GM23338 (cell line): ENCODE measurements at regions not wholly inside any gene's neighbourhood (a gene's known extent, or its start where the extent isn't known, plus 50 kb on each side); places are given as distances from the start of the nearest gene placed in this dataset.

Source experiments
- ATAC-seq: fragments of 200-7000 bp; cut with Tn5 transposase; 3 replicates; pipeline ENCODE4 v1.9.1; 2020
- DNase-seq: peaks from one replicate; pipeline ENCODE4 v3.0.0-alpha.2; 2015; ENCODE audit warnings: low spot score
- H2AFZ ChIP-seq: fragments of 200-600 bp; sonication (generic); 2 replicates; pipeline ENCODE4 v1.8.0; 2016; ENCODE audit warnings: antibody characterized with exemption, mild to moderate bottlenecking, moderate library complexity
- H3F3A ChIP-seq: fragments of 200-600 bp; sonication (generic); replicated peaks from 2 replicates; pipeline ENCODE4 v1.8.0; 2017; ENCODE audit warnings: antibody characterized with exemption, mixed run types, low read depth
- H3K27ac ChIP-seq: fragments of 200-600 bp; sonication (generic); 2 replicates; pipeline ENCODE4 v1.6.1; 2016; ENCODE audit warnings: low read depth
- H3K27me3 ChIP-seq: fragments of 200-600 bp; sonication (generic); 2 replicates; pipeline ENCODE4 v1.8.0; 2016; ENCODE audit warnings: mild to moderate bottlenecking, mixed run types, moderate library complexity; ENCODE audit not compliant: insufficient read depth
- H3K36me3 ChIP-seq: fragments of 200-600 bp; sonication (generic); 2 replicates; pipeline ENCODE4 v1.8.0; 2016; ENCODE audit warnings: mild to moderate bottlenecking; ENCODE audit not compliant: insufficient read depth
- H3K4me1 ChIP-seq: fragments of 200-600 bp; sonication (generic); 2 replicates; pipeline ENCODE4 v1.8.0; 2016; ENCODE audit warnings: mild to moderate bottlenecking, moderate library complexity; ENCODE audit not compliant: insufficient read depth
- H3K4me2 ChIP-seq: fragments of 200-600 bp; sonication (generic); 2 replicates; pipeline ENCODE4 v1.7.1; 2017; ENCODE audit warnings: mixed run types
- H3K4me3 ChIP-seq: fragments of 200-600 bp; sonication (generic); 2 replicates; pipeline ENCODE4 v1.6.1; 2016; ENCODE audit warnings: mixed run types
- H3K79me2 ChIP-seq: fragments of 200-600 bp; sonication (generic); replicated peaks from 2 replicates; pipeline ENCODE4 v1.8.0; 2017; ENCODE audit warnings: mild to moderate bottlenecking; ENCODE audit not compliant: insufficient read depth
- H3K9me2 ChIP-seq: fragments of 200-600 bp; sonication (generic); 2 replicates; pipeline ENCODE4 v1.8.0; 2017; ENCODE audit not compliant: insufficient read depth
- H4K20me1 ChIP-seq: fragments of 200-600 bp; sonication (generic); replicated peaks from 2 replicates; pipeline ENCODE4 v1.8.0; 2017; ENCODE audit warnings: mild to moderate bottlenecking; ENCODE audit not compliant: insufficient read depth
- H3K27ac Mint-ChIP-seq: 2 replicates; pipeline ENCODE4 v1.8.0; 2020; ENCODE audit warnings: inconsistent platforms, mild to moderate bottlenecking, moderate library complexity, mixed read lengths
- H3K27me3 Mint-ChIP-seq: 3 replicates; pipeline ENCODE4 v1.8.0; 2022; ENCODE audit warnings: low read depth, mild to moderate bottlenecking, moderate library complexity, mixed read lengths, inconsistent platforms; ENCODE audit not compliant: insufficient read depth, poor library complexity
- H3K36me3 Mint-ChIP-seq: 3 replicates; pipeline ENCODE4 v1.8.0; 2021; ENCODE audit warnings: low read depth, mild to moderate bottlenecking, inconsistent platforms, moderate library complexity, mixed read lengths
- H3K4me1 Mint-ChIP-seq: 3 replicates; pipeline ENCODE4 v1.8.0; 2020; ENCODE audit warnings: mild to moderate bottlenecking, inconsistent platforms, mixed read lengths
- H3K4me3 Mint-ChIP-seq: 3 replicates; pipeline ENCODE4 v1.8.0; 2021; ENCODE audit warnings: moderate library complexity, mild to moderate bottlenecking, inconsistent platforms, mixed read lengths
- H3K9me3 Mint-ChIP-seq: 3 replicates; pipeline ENCODE4 v1.8.0; 2020; ENCODE audit warnings: moderate library complexity, mild to moderate bottlenecking, inconsistent platforms, mixed read lengths
- CREB1 ChIP-seq: fragments of 250-450 bp; sonication (Bioruptor Pico); IDR thresholded peaks from 2 replicates; pipeline ENCODE4 v1.5.0; 2020; ENCODE audit warnings: low read depth, mild to moderate bottlenecking, moderate library complexity
- ETS1 ChIP-seq: IDR thresholded peaks from 2 replicates; pipeline ENCODE4 v1.6.1; 2016; ENCODE audit warnings: antibody characterized with exemption
- EZH2 ChIP-seq: fragments of 200-600 bp; sonication (generic); IDR thresholded peaks from one replicate; pipeline ENCODE4 v1.8.0; 2017; ENCODE audit warnings: antibody characterized with exemption, mild to moderate bottlenecking, low read depth; ENCODE audit not compliant: unreplicated experiment
- EZH2phosphoT487 ChIP-seq: fragments of 200-600 bp; sonication (generic); IDR thresholded peaks from one replicate; pipeline ENCODE4 v1.8.1; 2018; ENCODE audit warnings: antibody characterized with exemption; ENCODE audit not compliant: unreplicated experiment
- JUNB ChIP-seq: IDR thresholded peaks from one replicate; pipeline ENCODE4 v1.6.1; 2016; ENCODE audit warnings: antibody characterized with exemption; ENCODE audit not compliant: unreplicated experiment
- NANOG ChIP-seq: IDR thresholded peaks from 2 replicates; pipeline ENCODE4 v1.6.1; 2016; ENCODE audit warnings: antibody characterized with exemption, borderline replicate concordance
- POLR2AphosphoS5 ChIP-seq: IDR thresholded peaks from 2 replicates; pipeline ENCODE4 v1.6.1; 2016; ENCODE audit warnings: antibody characterized with exemption, low read depth
- STAT1 ChIP-seq: IDR thresholded peaks from one replicate; pipeline ENCODE4 v1.6.1; 2016; ENCODE audit warnings: antibody characterized with exemption; ENCODE audit not compliant: unreplicated experiment
- ZNF114 ChIP-seq: fragments of 250-450 bp; sonication (Bioruptor Pico); IDR thresholded peaks from 2 replicates; pipeline ENCODE4 v1.5.0; 2020; ENCODE audit warnings: mild to moderate bottlenecking, moderate library complexity
- ZNF331 ChIP-seq: fragments of 250-450 bp; sonication (Bioruptor Pico); IDR thresholded peaks from 2 replicates; pipeline ENCODE4 v1.5.0; 2020; ENCODE audit warnings: low read depth, mild to moderate bottlenecking, moderate library complexity
- TF ChIP-seq, protein P1 (sequence below): IDR thresholded peaks from one replicate; pipeline ENCODE4 v1.6.1; 2018; ENCODE audit warnings: antibody characterized with exemption; ENCODE audit not compliant: unreplicated experiment
- TF ChIP-seq, protein P2 (sequence below): fragments of 250-450 bp; sonication (Bioruptor Pico); IDR thresholded peaks from 2 replicates; pipeline ENCODE4 v1.5.0; 2020; ENCODE audit warnings: mild to moderate bottlenecking, moderate library complexity
- TF ChIP-seq, protein P3 (sequence below), 2 experiments: fragments of 200-600 bp in 1 of 2; sonication (generic) in 1 of 2; conservative IDR thresholded peaks; 2 replicates each; pipeline versions ENCODE4 v1.5.1 to v1.6.1; 2016 to 2017; ENCODE audit warnings: antibody characterized with exemption in 2 of 2, low read depth in 2 of 2, mild to moderate bottlenecking in 2 of 2, moderate library complexity in 1 of 2

DNA sequence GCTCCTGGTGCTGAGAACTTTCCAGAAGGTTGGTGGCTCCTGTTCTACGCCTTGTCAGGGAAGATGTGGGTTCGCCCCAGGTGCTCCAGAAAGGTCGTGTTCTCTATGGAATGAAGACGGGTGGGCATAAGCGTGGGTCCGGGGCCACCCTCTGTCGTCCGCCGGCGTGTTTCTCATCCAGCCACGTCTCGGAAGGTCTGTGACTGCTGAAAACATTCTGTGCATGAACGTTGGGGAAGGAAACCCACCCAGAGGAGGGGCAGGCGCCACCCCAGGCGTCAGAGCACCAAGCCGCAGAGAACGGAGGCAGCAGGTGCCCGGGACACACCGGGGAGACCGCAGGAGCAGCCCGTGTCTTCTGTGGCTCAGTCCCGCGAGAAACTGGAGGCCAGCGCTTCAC, 118.2 kb downstream of the RTP5 start:
- no peaks in the 10 kb centered on the region for H3K4me1 Mint-ChIP-seq
- no peak overlapping the region for H2AFZ ChIP-seq
- H3K27me3 ChIP-seq = no peaks in the 10 kb centered on the region
- peaks cover 9% of the 10 kb centered on the region for H3K27me3 Mint-ChIP-seq
- H4K20me1 ChIP-seq = no peaks in the 10 kb centered on the region
- no peaks in the 10 kb centered on the region for H3K4me1 ChIP-seq
- ATAC-seq (no peak), DNase-seq (no peak)
- no peaks in the 10 kb centered on the region for H3K36me3 ChIP-seq
- H3K4me2 ChIP-seq = no peak overlapping the region
- TF ChIP-seq NANOG (no peak), EZH2phosphoT487 (no peak), EZH2 (no peak), CREB1 (CRISPR knock-in tag) (no peak), ZNF114 (CRISPR knock-in tag) (no peak), JUNB (no peak), ETS1 (no peak), STAT1 (no peak), ZNF331 (CRISPR knock-in tag) (no peak), POLR2AphosphoS5 (no peak)
- TF ChIP-seq, protein P1, sequence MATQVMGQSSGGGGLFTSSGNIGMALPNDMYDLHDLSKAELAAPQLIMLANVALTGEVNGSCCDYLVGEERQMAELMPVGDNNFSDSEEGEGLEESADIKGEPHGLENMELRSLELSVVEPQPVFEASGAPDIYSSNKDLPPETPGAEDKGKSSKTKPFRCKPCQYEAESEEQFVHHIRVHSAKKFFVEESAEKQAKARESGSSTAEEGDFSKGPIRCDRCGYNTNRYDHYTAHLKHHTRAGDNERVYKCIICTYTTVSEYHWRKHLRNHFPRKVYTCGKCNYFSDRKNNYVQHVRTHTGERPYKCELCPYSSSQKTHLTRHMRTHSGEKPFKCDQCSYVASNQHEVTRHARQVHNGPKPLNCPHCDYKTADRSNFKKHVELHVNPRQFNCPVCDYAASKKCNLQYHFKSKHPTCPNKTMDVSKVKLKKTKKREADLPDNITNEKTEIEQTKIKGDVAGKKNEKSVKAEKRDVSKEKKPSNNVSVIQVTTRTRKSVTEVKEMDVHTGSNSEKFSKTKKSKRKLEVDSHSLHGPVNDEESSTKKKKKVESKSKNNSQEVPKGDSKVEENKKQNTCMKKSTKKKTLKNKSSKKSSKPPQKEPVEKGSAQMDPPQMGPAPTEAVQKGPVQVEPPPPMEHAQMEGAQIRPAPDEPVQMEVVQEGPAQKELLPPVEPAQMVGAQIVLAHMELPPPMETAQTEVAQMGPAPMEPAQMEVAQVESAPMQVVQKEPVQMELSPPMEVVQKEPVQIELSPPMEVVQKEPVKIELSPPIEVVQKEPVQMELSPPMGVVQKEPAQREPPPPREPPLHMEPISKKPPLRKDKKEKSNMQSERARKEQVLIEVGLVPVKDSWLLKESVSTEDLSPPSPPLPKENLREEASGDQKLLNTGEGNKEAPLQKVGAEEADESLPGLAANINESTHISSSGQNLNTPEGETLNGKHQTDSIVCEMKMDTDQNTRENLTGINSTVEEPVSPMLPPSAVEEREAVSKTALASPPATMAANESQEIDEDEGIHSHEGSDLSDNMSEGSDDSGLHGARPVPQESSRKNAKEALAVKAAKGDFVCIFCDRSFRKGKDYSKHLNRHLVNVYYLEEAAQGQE = no peak
- TF ChIP-seq, protein P2, sequence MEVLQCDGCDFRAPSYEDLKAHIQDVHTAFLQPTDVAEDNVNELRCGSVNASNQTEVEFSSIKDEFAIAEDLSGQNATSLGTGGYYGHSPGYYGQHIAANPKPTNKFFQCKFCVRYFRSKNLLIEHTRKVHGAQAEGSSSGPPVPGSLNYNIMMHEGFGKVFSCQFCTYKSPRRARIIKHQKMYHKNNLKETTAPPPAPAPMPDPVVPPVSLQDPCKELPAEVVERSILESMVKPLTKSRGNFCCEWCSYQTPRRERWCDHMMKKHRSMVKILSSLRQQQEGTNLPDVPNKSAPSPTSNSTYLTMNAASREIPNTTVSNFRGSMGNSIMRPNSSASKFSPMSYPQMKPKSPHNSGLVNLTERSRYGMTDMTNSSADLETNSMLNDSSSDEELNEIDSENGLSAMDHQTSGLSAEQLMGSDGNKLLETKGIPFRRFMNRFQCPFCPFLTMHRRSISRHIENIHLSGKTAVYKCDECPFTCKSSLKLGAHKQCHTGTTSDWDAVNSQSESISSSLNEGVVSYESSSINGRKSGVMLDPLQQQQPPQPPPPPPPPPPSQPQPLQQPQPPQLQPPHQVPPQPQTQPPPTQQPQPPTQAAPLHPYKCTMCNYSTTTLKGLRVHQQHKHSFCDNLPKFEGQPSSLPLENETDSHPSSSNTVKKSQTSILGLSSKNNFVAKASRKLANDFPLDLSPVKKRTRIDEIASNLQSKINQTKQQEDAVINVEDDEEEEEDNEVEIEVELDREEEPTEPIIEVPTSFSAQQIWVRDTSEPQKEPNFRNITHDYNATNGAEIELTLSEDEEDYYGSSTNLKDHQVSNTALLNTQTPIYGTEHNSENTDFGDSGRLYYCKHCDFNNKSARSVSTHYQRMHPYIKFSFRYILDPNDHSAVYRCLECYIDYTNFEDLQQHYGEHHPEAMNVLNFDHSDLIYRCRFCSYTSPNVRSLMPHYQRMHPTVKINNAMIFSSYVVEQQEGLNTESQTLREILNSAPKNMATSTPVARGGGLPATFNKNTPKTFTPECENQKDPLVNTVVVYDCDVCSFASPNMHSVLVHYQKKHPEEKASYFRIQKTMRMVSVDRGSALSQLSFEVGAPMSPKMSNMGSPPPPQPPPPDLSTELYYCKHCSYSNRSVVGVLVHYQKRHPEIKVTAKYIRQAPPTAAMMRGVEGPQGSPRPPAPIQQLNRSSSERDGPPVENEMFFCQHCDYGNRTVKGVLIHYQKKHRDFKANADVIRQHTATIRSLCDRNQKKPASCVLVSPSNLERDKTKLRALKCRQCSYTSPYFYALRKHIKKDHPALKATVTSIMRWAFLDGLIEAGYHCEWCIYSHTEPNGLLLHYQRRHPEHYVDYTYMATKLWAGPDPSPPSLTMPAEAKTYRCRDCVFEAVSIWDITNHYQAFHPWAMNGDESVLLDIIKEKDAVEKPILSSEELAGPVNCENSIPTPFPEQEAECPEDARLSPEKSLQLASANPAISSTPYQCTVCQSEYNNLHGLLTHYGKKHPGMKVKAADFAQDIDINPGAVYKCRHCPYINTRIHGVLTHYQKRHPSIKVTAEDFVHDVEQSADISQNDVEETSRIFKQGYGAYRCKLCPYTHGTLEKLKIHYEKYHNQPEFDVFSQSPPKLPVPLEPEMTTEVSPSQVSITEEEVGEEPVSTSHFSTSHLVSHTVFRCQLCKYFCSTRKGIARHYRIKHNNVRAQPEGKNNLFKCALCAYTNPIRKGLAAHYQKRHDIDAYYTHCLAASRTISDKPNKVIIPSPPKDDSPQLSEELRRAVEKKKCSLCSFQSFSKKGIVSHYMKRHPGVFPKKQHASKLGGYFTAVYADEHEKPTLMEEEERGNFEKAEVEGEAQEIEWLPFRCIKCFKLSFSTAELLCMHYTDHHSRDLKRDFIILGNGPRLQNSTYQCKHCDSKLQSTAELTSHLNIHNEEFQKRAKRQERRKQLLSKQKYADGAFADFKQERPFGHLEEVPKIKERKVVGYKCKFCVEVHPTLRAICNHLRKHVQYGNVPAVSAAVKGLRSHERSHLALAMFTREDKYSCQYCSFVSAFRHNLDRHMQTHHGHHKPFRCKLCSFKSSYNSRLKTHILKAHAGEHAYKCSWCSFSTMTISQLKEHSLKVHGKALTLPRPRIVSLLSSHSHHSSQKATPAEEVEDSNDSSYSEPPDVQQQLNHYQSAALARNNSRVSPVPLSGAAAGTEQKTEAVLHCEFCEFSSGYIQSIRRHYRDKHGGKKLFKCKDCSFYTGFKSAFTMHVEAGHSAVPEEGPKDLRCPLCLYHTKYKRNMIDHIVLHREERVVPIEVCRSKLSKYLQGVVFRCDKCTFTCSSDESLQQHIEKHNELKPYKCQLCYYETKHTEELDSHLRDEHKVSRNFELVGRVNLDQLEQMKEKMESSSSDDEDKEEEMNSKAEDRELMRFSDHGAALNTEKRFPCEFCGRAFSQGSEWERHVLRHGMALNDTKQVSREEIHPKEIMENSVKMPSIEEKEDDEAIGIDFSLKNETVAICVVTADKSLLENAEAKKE (CRISPR knock-in tag) = no peak
- TF ChIP-seq, protein P3, sequence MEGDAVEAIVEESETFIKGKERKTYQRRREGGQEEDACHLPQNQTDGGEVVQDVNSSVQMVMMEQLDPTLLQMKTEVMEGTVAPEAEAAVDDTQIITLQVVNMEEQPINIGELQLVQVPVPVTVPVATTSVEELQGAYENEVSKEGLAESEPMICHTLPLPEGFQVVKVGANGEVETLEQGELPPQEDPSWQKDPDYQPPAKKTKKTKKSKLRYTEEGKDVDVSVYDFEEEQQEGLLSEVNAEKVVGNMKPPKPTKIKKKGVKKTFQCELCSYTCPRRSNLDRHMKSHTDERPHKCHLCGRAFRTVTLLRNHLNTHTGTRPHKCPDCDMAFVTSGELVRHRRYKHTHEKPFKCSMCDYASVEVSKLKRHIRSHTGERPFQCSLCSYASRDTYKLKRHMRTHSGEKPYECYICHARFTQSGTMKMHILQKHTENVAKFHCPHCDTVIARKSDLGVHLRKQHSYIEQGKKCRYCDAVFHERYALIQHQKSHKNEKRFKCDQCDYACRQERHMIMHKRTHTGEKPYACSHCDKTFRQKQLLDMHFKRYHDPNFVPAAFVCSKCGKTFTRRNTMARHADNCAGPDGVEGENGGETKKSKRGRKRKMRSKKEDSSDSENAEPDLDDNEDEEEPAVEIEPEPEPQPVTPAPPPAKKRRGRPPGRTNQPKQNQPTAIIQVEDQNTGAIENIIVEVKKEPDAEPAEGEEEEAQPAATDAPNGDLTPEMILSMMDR (conservative IDR thresholded peaks at IDR 0.05; ENCODE audit: low read depth in 2 of 2) = no peak
- H3K4me3 ChIP-seq = no peak overlapping the region
- no peaks in the 10 kb centered on the region for H3K9me2 ChIP-seq
- H3K36me3 Mint-ChIP-seq = 0 out of 3 replicates have a peak, but pooled peaks cover 3% of the 10 kb centered on the region
- H3K27ac ChIP-seq = no peak overlapping the region
- no peak overlapping the region for H3K27ac Mint-ChIP-seq
- peaks cover 20% of the 10 kb centered on the region for H3K9me3 Mint-ChIP-seq
- H3K4me3 Mint-ChIP-seq = no peak overlapping the region
- H3F3A ChIP-seq = no peaks in the 10 kb centered on the region
- no peaks in the 10 kb centered on the region for H3K79me2 ChIP-seq
